Lung (tissue), 9 donors: ENCODE measurements at regions not wholly inside any gene's neighbourhood (a gene's known extent, or its start where the extent isn't known, plus 50 kb on each side); places are given as distances from the start of the nearest gene placed in this dataset.
"Not testable (repeated sequence)": the region's sequence is repeated elsewhere in the genome, so short reads cannot be mapped to it uniquely, and the experiment has no call there.

Experiments used
- ATAC-seq: fragments of 200-7000 bp; cut with Tn5 transposase; one replicate; pipeline ENCODE4 v1.9.1; 2020; ENCODE audit warnings: moderate number of reproducible peaks; ENCODE audit not compliant: insufficient read depth, low FRiP score
- DNase-seq, 3 donors: peaks; one replicate each; pipeline ENCODE4 v3.0.0-alpha.2; 2013 to 2017
- H3K27ac ChIP-seq, 2 donors: one replicate each; pipeline ENCODE4 v1.5.1; 2013; ENCODE audit warnings: mild to moderate bottlenecking in 2 of 2, moderate library complexity in 2 of 2, control low read depth in 1 of 2, inconsistent platforms in 1 of 2, low read depth in 1 of 2, low read length in 1 of 2
- H3K27me3 ChIP-seq, 3 donors: one replicate each; pipeline ENCODE4 v1.5.1; 2013; ENCODE audit warnings: low read length in 2 of 3; ENCODE audit not compliant: control insufficient read depth in 3 of 3, insufficient read depth in 3 of 3
- H3K36me3 ChIP-seq, 4 donors: one replicate each; pipeline ENCODE4 v1.5.1; 2013; ENCODE audit warnings: low read length in 4 of 4, mild to moderate bottlenecking in 1 of 4, moderate library complexity in 1 of 4; ENCODE audit not compliant: control insufficient read depth in 4 of 4, insufficient read depth in 4 of 4
- H3K4me1 ChIP-seq, 5 donors: one replicate each; pipeline ENCODE4 v1.5.1; 2013; ENCODE audit warnings: low read length in 5 of 5, mild to moderate bottlenecking in 2 of 5, moderate library complexity in 1 of 5; ENCODE audit not compliant: control insufficient read depth in 5 of 5, insufficient read depth in 5 of 5
- H3K4me3 ChIP-seq: one replicate; pipeline ENCODE4 v1.5.1; 2013; ENCODE audit warnings: mild to moderate bottlenecking, control low read depth, moderate library complexity
- H3K9ac ChIP-seq, 2 donors: one replicate each; pipeline ENCODE4 v1.5.1; 2013; ENCODE audit warnings: low read length in 2 of 2, control low read depth in 1 of 2; ENCODE audit not compliant: insufficient read depth in 1 of 2
- H3K9me3 ChIP-seq, 4 donors: one replicate each; pipeline ENCODE4 v1.5.1; 2013; ENCODE audit warnings: low read length in 3 of 4, mild to moderate bottlenecking in 1 of 4, moderate library complexity in 1 of 4; ENCODE audit not compliant: control insufficient read depth in 4 of 4, insufficient read depth in 3 of 4
- WGBS, 2 donors: extraction: QIAGEN DNeasy Blood & Tissue Kit; methylation state at CpG; one replicate each; pipeline ENCODE4 v1.1.7; 2013; 5-methylcytosine and 5-hydroxymethylcytosine counted together
- donor health status: Bipolar disorder and iron deficiency.
- donor health status: healthy.
- donor health status: DM: yes; HTN: yes; CAD: no.

- H3K27me3 ChIP-seq, H3K9me3 ChIP-seq, H3K36me3 ChIP-seq, ATAC-seq, H3K27ac ChIP-seq, H3K4me3 ChIP-seq, H3K4me1 ChIP-seq, DNase-seq, H3K9ac ChIP-seq: not testable (repeated sequence)
- WGBS, 2 donors = no CpG with 5 or more reads among the region's 2 CpGs
Observed at GRCh38 chr9:39802561-39802960, 447.1 kb downstream of the SPATA31A1 start.

- H3K27ac ChIP-seq = peak overlapping the region; percentile 91 to 92
- H3K9me3 ChIP-seq, H3K4me1 ChIP-seq, H3K36me3 ChIP-seq, ATAC-seq, H3K27me3 ChIP-seq: not testable (repeated sequence)
- peak overlapping the region; percentile 62 for H3K4me3 ChIP-seq
- 1 to 2% methylated on average over 30 to 39 of the region's 43 CpGs for WGBS, 2 donors
- DNase-seq = peak; percentile 55 to 79 (median 71)
- H3K9ac ChIP-seq = peak overlapping the region in 1 of 2 donors; percentile 55
Observed at GRCh38 chr9:39809401-39810226, 454.1 kb downstream of the SPATA31A1 start.

GRCh38 chr9:39810401-39810800, 454.9 kb downstream of the SPATA31A1 start:
- not testable (repeated sequence) for H3K27me3 ChIP-seq, H3K9me3 ChIP-seq, H3K36me3 ChIP-seq, ATAC-seq, H3K27ac ChIP-seq, H3K9ac ChIP-seq, H3K4me1 ChIP-seq, DNase-seq, H3K4me3 ChIP-seq
- 96 to 97% methylated on average over 2 of the region's 3 CpGs for WGBS, 2 donors

- H3K4me1 ChIP-seq, H3K4me3 ChIP-seq, H3K27ac ChIP-seq, DNase-seq, ATAC-seq, H3K27me3 ChIP-seq, H3K36me3 ChIP-seq, H3K9me3 ChIP-seq, H3K9ac ChIP-seq: not testable (repeated sequence)
- WGBS, 2 donors = 92 to 95% methylated on average over 3 of the region's 3 CpGs
Observed at GRCh38 chr9:39811615-39812014, 456.1 kb downstream of the SPATA31A1 start.

GRCh38 chr9:39828457-39828856, 473.0 kb downstream of the SPATA31A1 start:
- DNase-seq, H3K9me3 ChIP-seq, H3K4me1 ChIP-seq, H3K9ac ChIP-seq, ATAC-seq, H3K27me3 ChIP-seq, H3K4me3 ChIP-seq, H3K27ac ChIP-seq, H3K36me3 ChIP-seq: not testable (repeated sequence)
- 27 to 71% methylated on average over 3 to 4 of the region's 4 CpGs for WGBS, 2 donors
